ENCODE measurements at regions not wholly inside any gene's neighbourhood (a gene's known extent, or its start where the extent isn't known, plus 50 kb on each side); places are given as distances from the start of the nearest gene placed in this dataset.

DNA sequence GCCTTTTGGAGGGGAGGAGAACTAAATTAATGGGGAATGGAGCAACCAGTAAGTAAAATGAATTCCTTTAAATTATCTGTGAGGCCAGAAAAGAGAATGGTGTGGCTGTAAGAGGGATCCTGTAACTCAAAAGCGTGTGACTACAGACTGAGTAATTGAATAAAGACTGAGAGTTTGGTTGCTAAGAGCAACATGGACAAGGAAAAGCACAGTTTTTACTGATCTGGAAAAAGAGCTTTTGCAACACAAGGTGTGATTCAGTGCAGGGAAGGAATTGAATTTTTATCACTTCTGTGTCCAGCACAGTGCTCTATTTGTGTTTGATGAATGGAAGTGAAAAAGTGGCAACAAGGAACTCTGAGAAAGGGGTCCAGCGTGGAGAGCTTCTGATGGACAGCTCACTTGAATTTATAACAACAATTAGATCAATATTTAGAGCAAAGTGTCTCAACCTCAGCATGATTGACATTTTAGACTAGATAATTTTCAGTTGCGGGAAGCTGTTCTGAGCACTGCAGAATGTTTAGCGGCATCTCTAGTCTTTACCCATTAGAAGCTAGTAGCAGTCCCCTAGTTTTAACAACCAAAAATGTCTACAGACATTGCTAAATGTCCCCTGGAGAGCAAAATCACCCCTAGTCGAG is 202.8 kb upstream of the BDNF start:
- peaks cover 5% of the 10 kb centered on the region; the same call in 1 of the 2 replicates for H3K4me1 ChIP-seq (ENCODE audit: insufficient read depth)
- Mint-ChIP-seq H3K4me1 (peaks cover 4% of the 10 kb centered on the region; the same call in 2 of the 3 replicates), H3K9me3 (no peaks in the 10 kb centered on the region), H3K27me3 (ENCODE audit: insufficient read depth, low read depth, poor library complexity) (peaks cover 1% of the 10 kb centered on the region), H3K36me3 (ENCODE audit: low read depth) (no peaks in the 10 kb centered on the region), H3K4me3 (no peak overlapping the region), H3K27ac (no peak overlapping the region)
- DNase-seq (ENCODE audit: low spot score) (no peak), ATAC-seq (no peak)
- no peaks in the 10 kb centered on the region for H3K27me3 ChIP-seq (ENCODE audit: insufficient read depth)
- H3K4me2 ChIP-seq: no peak overlapping the region
- H3F3A ChIP-seq (replicated peaks; ENCODE audit: low read depth): no peaks in the 10 kb centered on the region
- H3K9me2 ChIP-seq (ENCODE audit: insufficient read depth): 0 out of 2 replicates have a peak, but pooled peaks cover 11% of the 10 kb centered on the region
- no peaks in the 10 kb centered on the region for H3K36me3 ChIP-seq (ENCODE audit: insufficient read depth)
- no peak overlapping the region for H2AFZ ChIP-seq
- TF ChIP-seq, protein P1, sequence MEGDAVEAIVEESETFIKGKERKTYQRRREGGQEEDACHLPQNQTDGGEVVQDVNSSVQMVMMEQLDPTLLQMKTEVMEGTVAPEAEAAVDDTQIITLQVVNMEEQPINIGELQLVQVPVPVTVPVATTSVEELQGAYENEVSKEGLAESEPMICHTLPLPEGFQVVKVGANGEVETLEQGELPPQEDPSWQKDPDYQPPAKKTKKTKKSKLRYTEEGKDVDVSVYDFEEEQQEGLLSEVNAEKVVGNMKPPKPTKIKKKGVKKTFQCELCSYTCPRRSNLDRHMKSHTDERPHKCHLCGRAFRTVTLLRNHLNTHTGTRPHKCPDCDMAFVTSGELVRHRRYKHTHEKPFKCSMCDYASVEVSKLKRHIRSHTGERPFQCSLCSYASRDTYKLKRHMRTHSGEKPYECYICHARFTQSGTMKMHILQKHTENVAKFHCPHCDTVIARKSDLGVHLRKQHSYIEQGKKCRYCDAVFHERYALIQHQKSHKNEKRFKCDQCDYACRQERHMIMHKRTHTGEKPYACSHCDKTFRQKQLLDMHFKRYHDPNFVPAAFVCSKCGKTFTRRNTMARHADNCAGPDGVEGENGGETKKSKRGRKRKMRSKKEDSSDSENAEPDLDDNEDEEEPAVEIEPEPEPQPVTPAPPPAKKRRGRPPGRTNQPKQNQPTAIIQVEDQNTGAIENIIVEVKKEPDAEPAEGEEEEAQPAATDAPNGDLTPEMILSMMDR (conservative IDR thresholded peaks at IDR 0.05; ENCODE audit: low read depth in 2 of 2): no peak
- TF ChIP-seq CREB1 (CRISPR knock-in tag; IDR thresholded peaks at IDR 0.05; ENCODE audit: low read depth): no peak
- no peak overlapping the region for H3K4me3 ChIP-seq
- no peaks in the 10 kb centered on the region for H3K79me2 ChIP-seq (replicated peaks; ENCODE audit: insufficient read depth)
- no peak overlapping the region for H3K27ac ChIP-seq (ENCODE audit: low read depth)
- H4K20me1 ChIP-seq (replicated peaks; ENCODE audit: insufficient read depth): no peaks in the 10 kb centered on the region

DNA sequence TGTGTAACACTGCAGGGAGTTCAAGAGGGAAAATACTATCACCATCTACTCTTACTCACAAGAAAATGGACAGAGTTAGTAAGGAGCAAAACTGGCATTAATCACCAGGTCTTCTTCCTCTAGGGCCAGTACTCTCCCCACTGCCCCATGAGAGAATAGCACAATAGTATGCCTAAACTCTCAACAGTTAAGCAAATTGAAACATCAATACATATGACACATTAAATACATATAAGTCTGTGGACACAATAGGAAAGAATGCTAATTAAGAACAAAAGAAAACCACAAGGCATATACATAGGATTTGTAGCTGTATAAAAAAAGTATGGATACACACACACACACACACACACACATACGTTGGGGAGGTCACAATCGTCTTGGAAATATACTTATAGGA is 197.9 kb upstream of the BDNF start:
- no peaks in the 10 kb centered on the region for H3K36me3 Mint-ChIP-seq (ENCODE audit: low read depth)
- H3K4me3 Mint-ChIP-seq: no peak overlapping the region
- TF ChIP-seq ZNF331 (CRISPR knock-in tag; IDR thresholded peaks at IDR 0.05; ENCODE audit: low read depth): no peak
- no peak for TF ChIP-seq EZH2 (IDR thresholded peaks at IDR 0.05; ENCODE audit: low read depth, unreplicated experiment)
- no peak for TF ChIP-seq NANOG (IDR thresholded peaks at IDR 0.05; ENCODE audit: borderline replicate concordance)
- no peak for TF ChIP-seq ZNF114 (CRISPR knock-in tag; IDR thresholded peaks at IDR 0.05)
- TF ChIP-seq STAT1 (IDR thresholded peaks at IDR 0.05; ENCODE audit: unreplicated experiment): no peak
- no peak for TF ChIP-seq JUNB (IDR thresholded peaks at IDR 0.05; ENCODE audit: unreplicated experiment)
- no peak for TF ChIP-seq CREB1 (CRISPR knock-in tag; IDR thresholded peaks at IDR 0.05; ENCODE audit: low read depth)
- TF ChIP-seq EZH2phosphoT487 (IDR thresholded peaks at IDR 0.05; ENCODE audit: unreplicated experiment): no peak
- TF ChIP-seq, protein P2, sequence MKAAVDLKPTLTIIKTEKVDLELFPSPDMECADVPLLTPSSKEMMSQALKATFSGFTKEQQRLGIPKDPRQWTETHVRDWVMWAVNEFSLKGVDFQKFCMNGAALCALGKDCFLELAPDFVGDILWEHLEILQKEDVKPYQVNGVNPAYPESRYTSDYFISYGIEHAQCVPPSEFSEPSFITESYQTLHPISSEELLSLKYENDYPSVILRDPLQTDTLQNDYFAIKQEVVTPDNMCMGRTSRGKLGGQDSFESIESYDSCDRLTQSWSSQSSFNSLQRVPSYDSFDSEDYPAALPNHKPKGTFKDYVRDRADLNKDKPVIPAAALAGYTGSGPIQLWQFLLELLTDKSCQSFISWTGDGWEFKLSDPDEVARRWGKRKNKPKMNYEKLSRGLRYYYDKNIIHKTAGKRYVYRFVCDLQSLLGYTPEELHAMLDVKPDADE (IDR thresholded peaks at IDR 0.05): no peak
- TF ChIP-seq POLR2AphosphoS5 (IDR thresholded peaks at IDR 0.05; ENCODE audit: low read depth): no peak
- TF ChIP-seq, protein P3, sequence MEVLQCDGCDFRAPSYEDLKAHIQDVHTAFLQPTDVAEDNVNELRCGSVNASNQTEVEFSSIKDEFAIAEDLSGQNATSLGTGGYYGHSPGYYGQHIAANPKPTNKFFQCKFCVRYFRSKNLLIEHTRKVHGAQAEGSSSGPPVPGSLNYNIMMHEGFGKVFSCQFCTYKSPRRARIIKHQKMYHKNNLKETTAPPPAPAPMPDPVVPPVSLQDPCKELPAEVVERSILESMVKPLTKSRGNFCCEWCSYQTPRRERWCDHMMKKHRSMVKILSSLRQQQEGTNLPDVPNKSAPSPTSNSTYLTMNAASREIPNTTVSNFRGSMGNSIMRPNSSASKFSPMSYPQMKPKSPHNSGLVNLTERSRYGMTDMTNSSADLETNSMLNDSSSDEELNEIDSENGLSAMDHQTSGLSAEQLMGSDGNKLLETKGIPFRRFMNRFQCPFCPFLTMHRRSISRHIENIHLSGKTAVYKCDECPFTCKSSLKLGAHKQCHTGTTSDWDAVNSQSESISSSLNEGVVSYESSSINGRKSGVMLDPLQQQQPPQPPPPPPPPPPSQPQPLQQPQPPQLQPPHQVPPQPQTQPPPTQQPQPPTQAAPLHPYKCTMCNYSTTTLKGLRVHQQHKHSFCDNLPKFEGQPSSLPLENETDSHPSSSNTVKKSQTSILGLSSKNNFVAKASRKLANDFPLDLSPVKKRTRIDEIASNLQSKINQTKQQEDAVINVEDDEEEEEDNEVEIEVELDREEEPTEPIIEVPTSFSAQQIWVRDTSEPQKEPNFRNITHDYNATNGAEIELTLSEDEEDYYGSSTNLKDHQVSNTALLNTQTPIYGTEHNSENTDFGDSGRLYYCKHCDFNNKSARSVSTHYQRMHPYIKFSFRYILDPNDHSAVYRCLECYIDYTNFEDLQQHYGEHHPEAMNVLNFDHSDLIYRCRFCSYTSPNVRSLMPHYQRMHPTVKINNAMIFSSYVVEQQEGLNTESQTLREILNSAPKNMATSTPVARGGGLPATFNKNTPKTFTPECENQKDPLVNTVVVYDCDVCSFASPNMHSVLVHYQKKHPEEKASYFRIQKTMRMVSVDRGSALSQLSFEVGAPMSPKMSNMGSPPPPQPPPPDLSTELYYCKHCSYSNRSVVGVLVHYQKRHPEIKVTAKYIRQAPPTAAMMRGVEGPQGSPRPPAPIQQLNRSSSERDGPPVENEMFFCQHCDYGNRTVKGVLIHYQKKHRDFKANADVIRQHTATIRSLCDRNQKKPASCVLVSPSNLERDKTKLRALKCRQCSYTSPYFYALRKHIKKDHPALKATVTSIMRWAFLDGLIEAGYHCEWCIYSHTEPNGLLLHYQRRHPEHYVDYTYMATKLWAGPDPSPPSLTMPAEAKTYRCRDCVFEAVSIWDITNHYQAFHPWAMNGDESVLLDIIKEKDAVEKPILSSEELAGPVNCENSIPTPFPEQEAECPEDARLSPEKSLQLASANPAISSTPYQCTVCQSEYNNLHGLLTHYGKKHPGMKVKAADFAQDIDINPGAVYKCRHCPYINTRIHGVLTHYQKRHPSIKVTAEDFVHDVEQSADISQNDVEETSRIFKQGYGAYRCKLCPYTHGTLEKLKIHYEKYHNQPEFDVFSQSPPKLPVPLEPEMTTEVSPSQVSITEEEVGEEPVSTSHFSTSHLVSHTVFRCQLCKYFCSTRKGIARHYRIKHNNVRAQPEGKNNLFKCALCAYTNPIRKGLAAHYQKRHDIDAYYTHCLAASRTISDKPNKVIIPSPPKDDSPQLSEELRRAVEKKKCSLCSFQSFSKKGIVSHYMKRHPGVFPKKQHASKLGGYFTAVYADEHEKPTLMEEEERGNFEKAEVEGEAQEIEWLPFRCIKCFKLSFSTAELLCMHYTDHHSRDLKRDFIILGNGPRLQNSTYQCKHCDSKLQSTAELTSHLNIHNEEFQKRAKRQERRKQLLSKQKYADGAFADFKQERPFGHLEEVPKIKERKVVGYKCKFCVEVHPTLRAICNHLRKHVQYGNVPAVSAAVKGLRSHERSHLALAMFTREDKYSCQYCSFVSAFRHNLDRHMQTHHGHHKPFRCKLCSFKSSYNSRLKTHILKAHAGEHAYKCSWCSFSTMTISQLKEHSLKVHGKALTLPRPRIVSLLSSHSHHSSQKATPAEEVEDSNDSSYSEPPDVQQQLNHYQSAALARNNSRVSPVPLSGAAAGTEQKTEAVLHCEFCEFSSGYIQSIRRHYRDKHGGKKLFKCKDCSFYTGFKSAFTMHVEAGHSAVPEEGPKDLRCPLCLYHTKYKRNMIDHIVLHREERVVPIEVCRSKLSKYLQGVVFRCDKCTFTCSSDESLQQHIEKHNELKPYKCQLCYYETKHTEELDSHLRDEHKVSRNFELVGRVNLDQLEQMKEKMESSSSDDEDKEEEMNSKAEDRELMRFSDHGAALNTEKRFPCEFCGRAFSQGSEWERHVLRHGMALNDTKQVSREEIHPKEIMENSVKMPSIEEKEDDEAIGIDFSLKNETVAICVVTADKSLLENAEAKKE (CRISPR knock-in tag; IDR thresholded peaks at IDR 0.05): no peak

More for the DNA sequence above, 197.9 kb upstream of the BDNF start:
- Histone ChIP-seq H3K79me2 (replicated peaks; ENCODE audit: insufficient read depth) (no peaks in the 10 kb centered on the region), H3F3A (replicated peaks; ENCODE audit: low read depth) (no peaks in the 10 kb centered on the region), H2AFZ (no peak overlapping the region), H3K9me2 (ENCODE audit: insufficient read depth) (0 out of 2 replicates have a peak, but pooled peaks cover 3% of the 10 kb centered on the region), H3K27ac (ENCODE audit: low read depth) (no peak overlapping the region), H4K20me1 (replicated peaks; ENCODE audit: insufficient read depth) (no peaks in the 10 kb centered on the region), H3K27me3 (ENCODE audit: insufficient read depth) (no peaks in the 10 kb centered on the region), H3K36me3 (ENCODE audit: insufficient read depth) (no peaks in the 10 kb centered on the region), H3K4me2 (no peak overlapping the region), H3K4me1 (ENCODE audit: insufficient read depth) (peaks cover 5% of the 10 kb centered on the region; the same call in 1 of the 2 replicates), H3K4me3 (no peak overlapping the region)
- Mint-ChIP-seq H3K4me1 (peaks cover 12% of the 10 kb centered on the region), H3K9me3 (no peaks in the 10 kb centered on the region), H3K27me3 (ENCODE audit: insufficient read depth, low read depth, poor library complexity) (peaks cover 1% of the 10 kb centered on the region), H3K27ac (no peak overlapping the region)
- DNase-seq (ENCODE audit: low spot score): no peak
- ATAC-seq: no peak
